Breast epithelium (tissue), 3 donors: ENCODE measurements at regions not wholly inside any gene's neighbourhood (a gene's known extent, or its start where the extent isn't known, plus 50 kb on each side); places are given as distances from the start of the nearest gene placed in this dataset.

Experiments
- CTCF ChIP-seq, 3 donors: fragments of 450-650 bp; IDR thresholded peaks; one replicate each; pipeline ENCODE4 v1.5.1; 2016 to 2017; ENCODE audit warnings: antibody characterized with exemption in 3 of 3, mild to moderate bottlenecking in 3 of 3, moderate library complexity in 3 of 3
- POLR2A ChIP-seq: fragments of 450-650 bp; IDR thresholded peaks from one replicate; pipeline ENCODE4 v1.6.1; 2016; ENCODE audit warnings: antibody characterized with exemption, mild to moderate bottlenecking, moderate library complexity

GRCh38 chr1:175844877-175845276 lies 101.5 kb upstream of the TNR start:
- TF ChIP-seq CTCF (IDR thresholded peaks at IDR 0.05) (no peak), POLR2A (no peak)
